Stimulated activated CD4-positive, alpha-beta T cell treated with anti-CD3 and anti-CD28 coated beads, TNF-alpha, amount 100 ng/mL, for 4 hours (primary cell): ENCODE measurements at regions not wholly inside any gene's neighbourhood (a gene's known extent, or its start where the extent isn't known, plus 50 kb on each side); places are given as distances from the start of the nearest gene placed in this dataset.
"Not testable (repeated sequence)": the region's sequence is repeated elsewhere in the genome, so short reads cannot be mapped to it uniquely, and the experiment has no call there.

Experiments used
- DNase-seq, 3 experiments: peaks; one replicate each; pipeline ENCODE4 v3.0.0-alpha.2; 2020; ENCODE audit warnings: low read depth in 3 of 3

DNA sequence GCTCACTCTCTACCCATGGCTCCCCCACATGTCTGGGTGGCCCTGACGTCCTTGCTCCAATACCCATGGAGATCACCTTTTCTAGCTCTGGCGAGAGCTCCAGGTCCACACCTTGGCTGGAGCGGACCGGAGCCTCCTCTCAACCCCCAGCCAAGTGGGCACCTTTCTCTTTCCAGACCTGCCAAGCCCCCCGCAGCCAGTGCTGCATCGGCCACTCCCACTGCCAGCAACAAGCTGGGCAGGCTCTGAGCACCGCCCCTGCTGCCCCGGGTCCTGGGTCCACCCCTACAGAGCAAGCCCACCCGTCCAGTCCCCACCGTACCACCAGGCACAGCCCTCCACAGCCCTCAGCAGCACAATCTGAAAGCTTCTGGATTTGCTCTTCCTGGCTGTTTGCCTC is 98.2 kb upstream of the C14orf180 start:
- DNase-seq = no peak

DNA sequence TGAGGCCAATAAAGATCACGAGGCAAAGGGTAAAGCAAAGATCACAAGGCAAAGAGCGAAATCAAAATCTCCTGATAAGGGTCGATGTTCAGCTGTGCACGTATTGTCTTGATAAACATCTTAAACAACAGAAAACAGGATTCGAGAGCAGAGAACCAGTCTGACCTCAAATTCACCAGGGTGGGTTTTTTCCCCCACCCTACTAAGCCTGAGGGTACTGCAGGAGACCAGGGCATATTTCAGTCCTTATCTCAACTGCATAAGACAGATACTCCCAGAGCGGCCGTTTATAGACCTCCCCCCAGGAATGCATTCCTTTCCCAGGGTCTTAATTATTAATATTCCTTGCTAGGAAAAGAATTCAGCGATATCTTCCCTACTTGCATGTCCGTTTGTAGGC is 97.5 kb upstream of the C14orf180 start:
- DNase-seq = not testable (repeated sequence)

DNA sequence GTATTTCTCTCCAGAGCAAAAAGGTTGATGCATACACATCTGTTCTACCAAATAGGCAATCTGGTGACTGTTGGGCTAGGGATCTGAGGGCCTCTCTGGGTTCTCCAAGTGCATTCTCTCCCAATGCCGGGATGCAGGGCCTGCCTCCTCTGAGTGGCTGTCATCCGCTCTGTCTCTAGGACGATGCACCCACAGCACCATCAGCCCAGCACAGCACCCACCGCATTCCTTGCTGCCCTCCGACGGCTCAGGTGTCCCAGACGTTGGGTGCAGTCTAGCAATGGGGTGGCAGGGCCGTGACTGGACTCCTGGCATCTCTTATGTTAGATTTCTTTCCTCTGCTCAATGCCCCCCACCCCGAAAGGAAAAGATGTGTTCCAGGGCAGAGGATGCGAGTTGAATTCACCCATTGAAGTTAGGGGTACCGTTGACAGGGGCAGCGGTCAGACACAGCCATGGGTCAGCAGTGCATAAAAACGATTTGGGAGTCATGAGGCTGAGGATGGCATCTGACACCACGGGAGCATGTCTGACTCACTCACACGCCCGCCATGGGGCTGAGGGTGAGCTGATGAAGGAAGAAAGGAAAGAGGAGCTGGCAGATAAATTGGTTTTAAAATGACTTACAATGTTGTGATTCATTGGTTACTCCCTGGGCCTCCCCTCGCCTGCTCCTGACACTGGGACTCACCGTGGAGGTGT is 93.2 kb upstream of the C14orf180 start:
- DNase-seq = no peak

DNA sequence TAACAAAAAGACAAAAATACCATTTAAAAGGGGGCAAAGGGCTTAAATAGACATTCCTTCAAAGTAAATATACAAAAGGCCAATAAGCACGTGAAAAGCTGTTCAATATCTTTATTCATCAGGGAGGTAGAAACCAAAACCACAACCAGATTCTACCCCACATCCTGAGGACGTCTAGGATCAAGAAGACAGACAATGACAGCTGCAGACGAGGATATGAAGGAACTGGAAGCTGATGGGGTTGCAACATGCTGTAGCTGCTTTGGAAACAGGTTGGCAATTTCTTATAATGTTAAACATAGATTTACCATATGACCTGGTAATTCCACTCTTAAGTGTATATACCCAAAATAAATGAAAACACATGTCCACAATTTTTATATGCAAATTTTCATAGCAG is 85.1 kb upstream of the C14orf180 start:
- DNase-seq = no peak

DNA sequence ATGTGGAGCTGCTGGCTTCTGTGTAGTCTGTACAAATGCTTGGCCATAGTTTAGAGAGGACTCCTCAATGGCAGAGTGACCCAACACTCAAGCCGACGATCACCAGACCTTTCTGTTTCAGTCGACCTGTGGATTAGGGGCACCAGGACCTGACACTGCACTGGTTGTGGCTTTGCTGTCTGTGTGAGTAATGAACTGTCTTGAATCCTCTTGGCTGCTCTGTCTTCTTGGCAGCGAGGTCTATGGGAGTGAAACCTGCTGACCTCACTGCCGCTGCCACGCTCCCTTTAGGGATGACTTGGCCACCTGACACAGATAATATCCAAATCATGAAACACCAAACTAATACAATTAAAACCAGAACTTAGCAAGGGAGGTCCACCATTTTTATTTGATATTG is 83.5 kb upstream of the C14orf180 start:
- no peak for DNase-seq

DNA sequence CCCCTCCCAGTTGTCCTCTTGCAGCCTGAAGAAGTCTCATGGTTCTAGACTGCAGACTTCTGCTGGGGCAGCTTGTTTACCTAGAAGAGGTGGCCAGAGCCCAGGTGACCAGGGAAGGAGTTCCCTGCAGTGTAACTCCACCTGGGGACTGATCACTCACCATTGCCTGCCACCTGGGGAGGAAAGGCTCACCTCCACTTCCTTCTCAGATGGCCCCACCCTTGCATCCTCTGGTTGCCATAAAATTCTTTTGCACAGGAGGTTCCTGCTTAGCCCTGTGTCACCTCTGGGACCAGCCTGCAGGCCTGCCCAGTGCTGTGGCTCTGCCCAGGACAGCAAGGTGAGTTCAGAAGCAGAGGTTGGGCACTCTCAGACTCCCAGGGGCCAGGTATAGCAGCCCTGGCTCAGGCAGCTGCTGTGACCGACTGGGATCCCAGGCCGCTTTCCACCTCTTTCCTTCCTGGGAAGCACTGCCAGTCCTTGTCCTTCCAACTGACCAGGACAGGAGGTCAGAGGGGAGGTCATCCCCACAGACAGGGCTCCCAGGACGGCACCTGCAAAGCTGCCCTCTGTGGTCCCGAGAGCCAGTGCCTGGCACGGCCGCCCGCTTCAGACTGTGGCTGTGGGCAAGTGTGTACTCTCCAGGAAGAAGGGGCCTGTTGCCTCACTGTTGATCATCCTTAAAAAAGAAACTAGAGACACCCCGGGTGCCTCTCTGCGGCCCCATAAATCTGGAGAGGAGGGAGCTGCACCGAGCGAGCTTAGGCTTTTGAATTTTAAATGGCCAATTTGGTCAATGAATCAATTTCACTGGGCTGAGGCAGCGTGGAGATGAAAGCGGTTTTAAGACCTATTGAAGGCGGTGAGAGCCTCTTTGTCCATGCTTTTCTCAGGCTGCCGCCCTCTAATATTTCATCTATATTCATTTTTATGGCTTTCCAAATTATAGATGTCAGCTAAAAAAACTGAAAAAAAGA is 79.5 kb upstream of the C14orf180 start:
- DNase-seq = no peak

DNA sequence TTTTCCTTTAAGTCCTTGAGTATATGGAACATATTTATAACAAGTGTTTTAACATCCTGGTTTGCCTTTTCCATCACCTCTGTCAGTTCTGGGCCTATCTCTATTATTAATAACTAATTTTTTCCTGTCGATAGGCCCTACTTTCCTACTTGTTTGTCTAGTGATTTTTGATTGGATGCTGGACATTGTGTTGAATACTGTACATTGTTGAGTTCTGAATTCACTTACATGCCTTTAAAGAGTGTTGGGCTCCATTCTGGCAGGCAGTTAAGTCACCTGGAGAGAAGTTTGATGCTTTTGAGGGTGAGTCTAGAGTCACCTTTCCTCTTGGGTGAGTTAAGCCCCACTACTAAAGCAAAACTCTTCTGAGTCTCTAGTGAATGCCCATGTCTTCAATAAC is 77.5 kb upstream of the C14orf180 start:
- no peak for DNase-seq

DNA sequence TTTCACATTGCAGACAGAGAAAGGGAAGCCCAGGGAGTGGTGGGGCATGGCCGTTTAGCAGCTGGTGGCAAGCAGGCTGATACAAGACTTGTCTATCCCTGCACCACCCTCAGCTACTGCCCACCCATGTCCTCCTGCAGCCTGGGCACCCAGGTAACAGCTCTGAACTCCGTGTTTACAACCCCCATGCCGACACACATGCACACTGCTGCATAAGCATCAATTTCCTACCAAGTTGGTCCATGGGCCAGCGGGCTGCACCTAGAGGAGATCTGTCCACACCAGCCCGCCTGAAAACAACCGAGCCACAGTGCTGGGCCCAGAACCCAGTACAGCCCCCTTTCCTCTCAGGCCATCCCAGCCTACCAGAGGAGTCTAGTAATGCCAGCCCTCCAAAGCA is 75.9 kb upstream of the C14orf180 start:
- DNase-seq = no peak

DNA sequence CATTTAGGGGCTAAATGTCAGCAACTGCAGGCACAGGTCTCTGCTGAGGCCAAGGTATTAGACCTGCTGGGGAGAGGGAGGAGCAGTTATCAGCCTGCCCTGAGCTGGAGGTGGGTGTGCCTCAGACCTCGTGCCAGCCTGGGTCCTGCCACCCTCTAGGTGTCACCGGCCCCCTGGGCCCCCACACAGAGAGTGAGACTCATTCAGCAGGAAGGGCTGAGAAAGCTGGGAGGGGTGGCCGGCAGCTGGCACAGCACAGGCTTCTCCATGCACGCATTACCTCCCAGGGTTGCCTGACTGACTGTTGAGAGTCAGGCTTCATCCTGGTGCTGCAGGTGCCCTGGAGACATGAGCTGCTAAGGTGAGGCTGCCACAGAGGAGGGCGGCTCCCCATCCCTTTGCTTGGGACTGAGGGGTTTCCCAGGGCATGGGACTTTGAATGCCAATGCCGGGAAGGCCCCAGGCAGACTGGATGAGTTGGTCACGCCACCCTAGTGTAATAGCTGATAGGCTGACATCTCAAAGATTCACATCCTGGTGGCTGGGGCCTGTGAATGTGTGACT is 75.3 kb upstream of the C14orf180 start:
- no peak for DNase-seq

DNA sequence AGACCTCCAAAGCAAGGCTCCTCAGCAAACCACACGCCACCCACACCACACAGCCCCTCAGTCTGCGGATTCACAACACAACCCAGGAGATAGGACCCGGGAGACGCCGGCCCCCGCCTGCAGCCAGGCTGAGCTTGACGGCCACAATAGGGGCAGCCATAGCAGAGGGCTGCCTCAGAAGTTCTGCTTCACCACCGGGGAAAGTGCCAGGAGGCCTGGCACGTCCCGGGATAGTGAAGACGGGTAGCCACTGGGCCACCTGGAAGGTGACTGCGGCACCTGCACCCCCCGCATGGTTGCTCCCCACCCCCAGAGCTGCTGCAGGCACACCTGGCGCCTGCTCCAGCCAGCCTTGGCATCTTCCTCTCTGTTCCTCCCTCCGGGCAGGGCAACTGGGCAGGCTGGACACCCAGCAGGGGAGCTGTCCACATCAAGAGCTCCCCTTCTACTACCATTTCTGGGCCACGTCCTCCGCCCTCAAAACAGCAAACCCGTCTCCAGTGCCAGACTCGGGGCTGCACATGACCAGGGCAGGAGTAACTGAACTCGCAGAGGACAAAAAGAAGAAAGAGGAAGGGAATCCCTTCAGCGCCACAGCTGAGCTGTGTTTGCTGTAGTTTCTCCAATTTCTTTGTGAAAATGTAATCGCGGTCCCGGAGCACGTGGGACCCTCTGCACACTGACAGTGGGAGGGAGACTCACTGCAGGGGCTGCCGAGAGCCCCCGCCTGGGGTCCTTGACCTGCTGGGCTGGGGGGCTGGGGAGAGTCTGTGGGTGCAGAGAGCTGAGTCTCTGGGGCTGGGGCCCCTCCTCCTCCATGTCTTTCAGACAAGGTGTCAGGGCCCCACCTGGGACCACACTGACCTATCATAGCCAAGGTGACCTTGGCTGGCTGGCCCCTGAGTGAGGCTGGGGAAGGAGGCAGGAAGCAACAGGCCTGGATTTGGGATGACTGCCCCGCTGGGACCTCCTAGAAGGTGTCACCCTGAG is 74.2 kb upstream of the C14orf180 start:
- DNase-seq = no peak

DNA sequence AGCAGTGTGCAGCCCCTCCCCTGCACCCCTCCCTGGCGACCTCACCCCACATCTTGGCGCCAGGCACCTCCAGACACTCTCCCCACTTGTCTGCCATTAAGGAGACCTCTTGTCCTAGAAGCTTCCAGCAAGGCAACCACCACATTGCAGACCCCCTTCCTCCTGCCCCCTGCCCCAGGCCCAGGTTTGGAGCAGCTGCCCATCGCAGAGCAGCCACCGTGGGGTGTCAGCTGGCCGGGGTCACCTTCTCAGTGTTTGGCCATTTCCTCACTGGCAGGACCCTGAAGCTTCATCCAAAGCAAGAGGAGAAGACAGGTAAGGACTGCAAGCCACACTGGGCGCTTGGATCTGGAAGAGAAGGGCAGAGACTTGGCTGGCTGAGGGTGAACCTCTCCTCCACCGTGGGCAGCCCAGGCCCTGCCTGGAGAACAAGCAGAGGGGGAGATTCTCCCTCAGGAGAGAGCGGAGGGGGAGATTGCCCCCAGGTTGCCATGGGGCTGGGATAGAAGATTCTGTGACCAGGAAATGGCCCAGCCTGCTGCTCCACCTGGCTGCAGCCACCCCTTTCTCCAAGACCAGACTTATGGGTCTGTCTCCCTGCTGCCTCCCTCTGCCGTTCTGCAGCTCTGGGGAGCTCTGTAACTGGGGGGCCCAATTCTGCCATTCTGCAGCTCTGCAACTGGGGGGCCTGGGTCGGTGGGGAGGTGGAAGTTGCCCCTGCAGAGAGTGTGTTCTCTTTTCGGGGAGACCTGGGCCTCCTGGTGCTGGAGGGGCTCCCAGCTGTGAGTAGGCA is 72.9 kb upstream of the C14orf180 start:
- no peak for DNase-seq

DNA sequence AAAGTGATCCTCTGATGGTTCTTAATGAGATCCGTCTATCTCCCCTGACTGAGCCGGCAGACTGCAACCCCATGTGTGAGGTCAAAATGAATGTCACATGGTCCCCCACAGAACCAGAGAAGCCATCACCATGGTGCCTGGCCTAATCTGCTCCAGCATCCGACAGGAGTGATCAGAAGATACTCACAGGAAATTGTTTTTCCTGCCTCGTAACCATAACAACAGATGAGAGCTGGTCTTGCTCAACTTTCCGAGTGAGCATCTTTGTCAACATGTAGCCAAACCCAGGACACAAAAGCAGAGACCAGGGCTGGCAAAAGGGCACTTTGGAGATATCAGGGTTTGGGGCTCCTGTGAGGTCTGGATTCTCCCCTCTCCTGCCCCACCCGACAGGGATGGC is 72.1 kb upstream of the C14orf180 start:
- no peak for DNase-seq

DNA sequence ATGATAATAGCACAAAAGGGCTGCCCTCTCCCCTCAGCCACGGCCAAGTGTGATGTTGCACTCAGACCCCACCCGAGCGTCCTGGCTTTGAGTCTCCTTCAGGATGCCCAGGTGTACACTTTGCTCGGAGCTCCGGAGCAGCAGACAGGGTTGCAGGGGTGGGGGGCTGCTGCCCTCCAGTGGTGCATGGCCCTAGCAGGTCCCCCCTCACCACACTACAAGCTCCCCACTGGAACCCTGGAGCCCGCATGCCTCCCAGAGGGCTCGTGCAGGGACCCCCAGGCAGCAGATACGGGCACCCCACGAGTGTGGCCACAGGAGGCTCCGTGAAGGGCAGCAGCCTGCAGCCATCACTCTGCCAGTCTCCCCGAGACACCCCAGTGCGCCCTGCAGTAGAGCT is 69.9 kb upstream of the C14orf180 start:
- DNase-seq = no peak

DNA sequence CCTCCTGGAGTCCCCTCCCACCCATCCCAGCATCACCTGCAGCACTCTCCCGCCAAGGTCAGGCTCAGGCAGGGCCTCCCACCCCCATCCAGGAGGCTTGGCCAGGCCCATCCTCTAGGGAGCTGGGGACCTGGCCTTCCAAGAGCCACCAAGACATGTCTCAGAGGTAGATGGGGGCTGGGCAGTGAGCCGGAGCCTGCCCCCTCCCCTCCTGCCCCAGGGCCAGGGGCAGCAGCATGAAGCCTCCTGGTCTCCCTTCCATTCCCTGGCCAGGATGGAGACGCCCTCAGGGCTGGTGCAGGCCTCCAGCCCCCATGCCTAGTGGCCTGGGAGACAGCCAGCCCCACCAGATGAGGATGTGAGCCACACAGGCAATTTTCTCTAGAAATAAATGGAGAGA is 69.3 kb upstream of the C14orf180 start:
- no peak for DNase-seq

DNA sequence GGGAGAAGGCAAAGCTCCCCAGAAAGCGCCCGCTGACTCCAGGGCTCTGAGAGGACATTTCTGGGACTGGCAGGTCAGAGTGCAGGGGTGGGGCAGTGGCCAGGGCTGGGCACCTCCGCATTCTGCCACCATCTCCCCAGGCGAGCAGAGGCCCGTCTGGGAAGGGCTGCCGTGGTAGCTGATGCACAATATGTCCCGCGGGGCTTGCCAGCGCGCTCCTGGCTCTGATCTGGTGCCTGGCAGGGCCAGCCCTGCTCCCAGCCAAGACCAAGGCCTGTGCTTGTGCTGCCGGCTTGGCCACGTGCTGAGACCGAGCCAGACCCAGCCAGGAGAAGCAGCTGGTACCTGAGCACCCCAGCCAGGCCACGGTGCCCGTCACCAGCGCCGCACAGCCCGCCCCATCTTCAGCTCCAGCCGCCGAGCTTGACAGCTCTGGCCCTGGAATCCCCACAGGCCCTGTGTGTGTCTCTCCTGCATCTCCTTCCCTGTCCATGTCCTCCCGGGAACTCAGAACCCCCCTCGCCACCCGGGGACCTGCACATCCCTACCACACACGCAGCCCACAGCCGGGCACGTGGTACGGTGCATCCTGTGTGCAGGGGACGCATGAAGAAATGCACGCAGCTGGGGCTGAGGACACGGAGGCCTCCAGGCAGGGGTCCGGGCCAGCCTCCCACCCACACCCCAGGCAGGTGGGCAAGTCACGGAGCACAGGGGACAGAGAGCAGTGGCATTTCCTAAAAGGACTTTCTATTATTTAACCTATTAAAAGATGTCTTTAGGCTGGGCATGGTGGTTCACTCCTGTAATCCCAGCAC is 68.6 kb upstream of the C14orf180 start:
- DNase-seq = no peak

DNA sequence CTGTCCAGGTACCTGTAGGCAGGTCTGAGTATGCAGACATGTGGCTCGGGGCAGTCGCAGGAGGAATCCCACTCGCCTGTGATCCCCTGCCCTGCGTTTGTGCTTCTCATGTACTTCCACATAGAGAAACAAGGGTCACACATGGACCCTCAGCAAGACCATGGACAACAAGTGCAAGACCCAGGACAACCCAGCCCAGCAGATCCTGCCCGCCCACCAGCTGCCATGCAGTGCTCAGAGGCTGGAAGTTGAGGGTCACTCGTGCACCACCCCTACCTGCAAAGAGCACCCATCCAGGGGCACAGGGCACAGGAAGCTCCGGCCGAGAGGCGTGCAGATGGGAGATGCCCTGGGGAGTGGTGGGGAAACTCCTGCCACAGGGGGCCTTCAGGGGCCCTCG is 67.5 kb upstream of the C14orf180 start:
- no peak for DNase-seq

DNA sequence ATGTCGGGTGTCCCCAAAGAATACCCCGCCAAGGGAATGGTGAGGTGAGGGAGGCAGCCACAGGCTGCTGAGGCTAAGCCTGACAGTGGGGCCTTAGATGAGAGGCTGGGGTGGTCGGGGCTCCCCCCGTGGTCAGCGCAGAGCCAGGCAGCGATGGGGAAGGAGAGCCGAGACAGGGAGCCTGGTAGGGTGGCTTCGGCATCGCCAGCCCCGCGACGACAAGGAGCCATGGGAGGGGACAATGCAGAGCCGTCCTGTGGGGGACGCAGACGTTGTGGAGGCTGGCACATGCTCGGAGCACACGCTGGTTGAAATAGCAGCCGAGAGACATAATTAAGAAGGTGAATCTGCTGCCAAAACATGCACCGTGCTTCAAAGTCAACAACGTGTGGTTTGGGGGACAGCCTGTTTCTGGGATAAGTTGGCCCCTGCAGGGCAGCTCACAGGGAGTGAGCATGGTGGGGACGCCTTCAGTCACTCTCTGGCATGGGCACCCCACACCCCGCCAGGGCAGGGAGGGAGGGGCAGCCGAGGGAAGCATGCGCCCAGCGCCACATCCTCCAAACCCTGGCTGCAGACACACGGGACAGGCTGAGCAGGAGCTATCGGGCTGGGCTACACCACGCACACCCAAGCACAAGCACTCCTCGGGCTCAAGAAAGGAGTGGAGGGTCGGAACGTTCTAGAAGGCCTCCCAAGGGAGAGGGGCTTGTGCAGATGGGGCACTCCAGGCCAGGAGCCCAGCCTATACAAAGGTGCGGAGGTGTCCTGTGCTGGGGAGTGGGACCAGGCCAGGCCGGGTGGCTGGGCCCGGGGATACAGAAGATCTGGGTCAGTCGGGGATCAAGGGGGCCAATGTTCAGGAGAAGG is 66.6 kb upstream of the C14orf180 start:
- DNase-seq = no peak

DNA sequence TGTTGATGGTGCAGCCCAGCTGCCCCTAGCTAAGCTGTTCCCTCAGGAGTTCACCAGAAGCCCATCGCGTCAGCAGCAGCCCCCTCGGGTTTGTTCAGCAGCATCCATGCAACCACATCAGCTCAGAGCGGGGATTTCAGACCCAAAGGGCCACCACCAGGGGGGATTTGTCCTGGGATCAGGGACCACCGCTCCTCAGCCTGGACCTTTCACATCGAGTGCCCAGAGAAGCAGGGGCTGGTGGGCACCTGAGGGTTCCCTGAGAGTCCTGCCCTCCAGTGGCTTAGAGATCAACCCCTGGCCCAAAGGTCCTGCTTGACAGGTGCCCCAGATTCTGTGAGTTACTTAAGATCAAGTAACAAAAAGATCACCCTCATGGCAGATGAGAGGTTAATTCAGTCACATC is 65.9 kb upstream of the C14orf180 start:
- no peak for DNase-seq
